HG02981 (cell line): ENCODE measurements at regions not wholly inside any gene's neighbourhood (a gene's known extent, or its start where the extent isn't known, plus 50 kb on each side); places are given as distances from the start of the nearest gene placed in this dataset.
"Not testable (repeated sequence)": the region's sequence is repeated elsewhere in the genome, so short reads cannot be mapped to it uniquely, and the experiment has no call there.

Experiments
- ATAC-seq: cut with Tn5 transposase; IDR thresholded peaks from one replicate; pipeline ENCODE4 v1.9.1; 2021; ENCODE audit warnings: mild to moderate bottlenecking, moderate library complexity; ENCODE audit not compliant: unreplicated experiment

DNA sequence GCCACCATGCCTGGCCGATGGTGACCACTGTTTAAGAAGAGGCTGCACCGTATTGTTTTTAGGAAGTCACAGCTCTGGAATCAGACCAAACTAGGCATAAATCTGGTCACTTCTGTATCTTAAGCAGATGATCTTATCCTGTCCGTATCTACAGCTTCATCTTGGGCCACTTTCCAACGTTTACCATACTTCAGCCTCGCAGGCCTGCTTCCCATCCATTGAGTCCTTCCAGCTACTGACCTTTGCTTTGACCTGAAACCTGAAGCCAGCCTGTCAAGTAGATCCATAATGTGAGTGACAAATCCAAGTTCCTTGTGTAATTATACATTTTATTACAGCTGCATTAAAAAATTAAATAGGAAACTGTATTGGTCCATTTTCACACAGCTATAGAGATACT lies 1033.0 kb downstream of the CDH11 start:
- no peak for ATAC-seq

DNA sequence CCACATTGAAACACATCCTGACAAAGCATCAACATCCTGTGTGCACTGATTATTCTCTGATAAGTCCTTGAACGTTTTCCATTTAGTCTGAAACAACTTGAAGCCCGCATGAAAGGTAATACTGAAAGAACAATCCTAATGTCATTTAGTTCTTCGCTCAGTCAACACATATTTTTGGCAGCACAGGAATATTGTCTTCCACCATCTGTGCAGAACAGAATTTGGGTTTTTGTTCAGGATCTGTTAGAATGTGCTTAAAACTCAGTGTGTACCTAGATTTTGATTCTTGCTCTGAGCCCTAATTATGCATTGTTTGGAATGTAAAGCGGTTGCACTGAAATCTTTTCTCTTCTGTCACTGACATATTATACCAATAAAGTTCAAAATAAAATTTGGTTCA lies 1036.6 kb downstream of the CDH11 start:
- ATAC-seq: no peak

GRCh38 chr16:64084706-64085105 lies 1037.2 kb downstream of the CDH11 start:
- no peak for ATAC-seq

GRCh38 chr16:64083428-64084129 lies 1038.3 kb downstream of the CDH11 start:
- ATAC-seq: no peak

DNA sequence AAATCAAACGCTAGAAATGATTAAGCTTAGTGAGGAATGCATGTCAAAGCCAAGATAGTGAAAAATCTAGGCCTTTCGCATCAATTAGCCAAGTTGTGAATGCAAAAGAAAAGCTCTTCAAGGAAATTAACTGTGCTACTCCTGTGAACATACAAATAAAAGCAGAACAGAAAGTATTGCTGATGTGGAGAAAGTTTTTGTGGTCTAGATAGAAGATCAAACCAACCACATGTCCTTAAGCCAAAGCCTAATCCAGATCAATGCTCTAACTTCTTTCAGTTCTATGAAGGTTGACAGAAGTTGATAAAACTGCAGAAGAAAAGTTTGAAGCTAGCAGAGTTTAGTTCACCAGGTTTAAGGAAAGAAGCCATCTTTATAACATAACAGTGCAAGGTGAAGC lies 1044.6 kb downstream of the CDH11 start:
- ATAC-seq: no peak

DNA sequence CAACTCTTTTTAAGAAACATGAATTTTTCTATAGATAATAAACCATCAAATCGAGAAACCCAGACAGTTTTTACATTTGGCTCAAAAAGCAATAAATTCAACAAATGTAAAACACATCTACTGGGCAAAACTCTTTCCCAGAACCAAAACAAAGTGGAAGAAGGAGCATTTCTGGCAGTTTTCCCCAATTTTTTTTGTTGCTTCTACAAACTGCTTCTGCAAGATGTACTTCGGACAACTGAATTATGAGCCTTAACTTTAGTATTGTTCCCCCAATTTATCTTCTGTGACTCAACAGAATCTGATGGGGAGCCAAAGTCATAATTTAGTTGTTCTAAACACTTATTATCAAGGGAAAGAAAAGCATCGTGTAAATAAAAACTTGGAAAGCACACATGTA lies 1047.2 kb downstream of the CDH11 start:
- ATAC-seq: no peak

- ATAC-seq: not testable (repeated sequence)
Observed at GRCh38 chr16:64072131-64072730, 1049.6 kb downstream of the CDH11 start.

DNA sequence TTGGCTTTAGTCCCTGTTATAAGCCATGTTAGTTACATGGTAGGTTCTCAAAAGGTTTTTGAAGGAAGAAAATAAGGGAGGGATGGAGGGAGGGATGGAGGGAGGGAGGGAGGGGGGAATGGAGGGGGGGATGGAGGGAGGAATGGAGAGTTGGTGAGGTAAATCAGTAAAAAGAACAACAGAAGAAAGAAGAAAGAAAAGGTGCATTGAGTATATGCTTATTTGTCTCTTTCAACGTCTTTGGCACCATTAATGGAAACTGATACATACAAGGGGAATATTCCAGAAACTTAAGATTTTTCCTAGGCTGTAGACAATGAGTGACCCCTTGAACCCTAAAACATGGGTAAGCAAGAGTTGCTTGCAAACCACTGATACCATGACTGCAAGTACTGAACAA lies 1056.3 kb downstream of the CDH11 start:
- ATAC-seq: no peak

DNA sequence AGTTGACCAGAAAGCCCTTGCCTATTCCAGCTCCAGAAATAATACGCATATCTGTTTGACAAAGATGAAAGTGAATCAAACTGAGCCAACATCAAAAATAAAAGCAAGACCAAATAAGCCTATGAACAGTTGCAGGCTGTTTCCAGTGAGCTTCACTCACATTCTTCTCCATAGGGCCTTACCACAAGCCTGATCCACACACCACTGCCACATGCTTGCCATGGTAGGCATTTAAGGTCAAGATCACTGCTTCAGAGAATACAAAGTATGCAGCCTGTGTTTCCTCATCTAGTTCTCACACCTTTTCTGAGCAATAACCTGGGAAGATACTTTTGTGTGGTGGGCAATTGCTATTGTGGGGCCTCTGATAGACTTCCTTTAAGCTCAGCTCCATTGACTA lies 1060.2 kb downstream of the CDH11 start:
- ATAC-seq: no peak

DNA sequence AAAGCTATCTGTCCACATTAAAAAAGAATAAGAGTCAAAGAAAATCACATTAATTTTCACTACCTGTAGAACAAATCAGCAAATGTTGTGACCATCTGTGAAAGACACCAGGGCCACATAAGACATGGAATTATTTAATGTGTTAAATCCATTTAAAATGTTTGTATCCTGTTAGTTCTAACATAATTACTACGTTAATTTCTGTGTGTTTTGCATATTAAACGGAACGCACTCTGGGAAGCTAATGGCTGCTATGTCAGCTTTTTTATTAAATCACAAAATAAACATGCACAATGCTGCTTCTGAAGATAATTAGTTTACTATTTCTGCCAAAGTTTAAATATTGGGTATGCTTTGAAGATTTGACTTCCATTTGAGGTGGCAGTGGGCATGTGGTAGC lies 1061.2 kb downstream of the CDH11 start:
- no peak for ATAC-seq

- ATAC-seq: no peak
Observed at GRCh38 chr16:64058685-64059084, 1063.2 kb downstream of the CDH11 start.

DNA sequence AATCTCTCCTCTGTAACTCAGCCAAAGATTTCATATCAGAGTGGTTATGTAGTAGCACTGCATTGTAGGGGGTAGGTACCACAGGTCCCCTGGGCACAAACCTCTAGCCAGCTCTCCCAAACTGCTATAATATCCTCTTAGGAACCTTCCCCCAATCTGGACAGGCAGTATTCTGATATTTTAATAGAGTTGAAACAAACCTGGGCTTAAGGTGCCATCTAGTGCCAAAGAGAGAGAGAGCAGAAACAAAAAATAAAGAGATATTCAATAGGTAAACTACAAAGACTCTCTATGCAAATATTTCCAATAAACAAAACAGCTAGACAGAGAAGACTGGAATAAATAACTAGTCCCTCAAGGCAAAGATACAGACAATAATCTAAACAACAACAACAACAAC lies 1070.0 kb downstream of the CDH11 start:
- no peak for ATAC-seq

GRCh38 chr16:64047878-64048277 lies 1074.0 kb downstream of the CDH11 start:
- no peak for ATAC-seq

DNA sequence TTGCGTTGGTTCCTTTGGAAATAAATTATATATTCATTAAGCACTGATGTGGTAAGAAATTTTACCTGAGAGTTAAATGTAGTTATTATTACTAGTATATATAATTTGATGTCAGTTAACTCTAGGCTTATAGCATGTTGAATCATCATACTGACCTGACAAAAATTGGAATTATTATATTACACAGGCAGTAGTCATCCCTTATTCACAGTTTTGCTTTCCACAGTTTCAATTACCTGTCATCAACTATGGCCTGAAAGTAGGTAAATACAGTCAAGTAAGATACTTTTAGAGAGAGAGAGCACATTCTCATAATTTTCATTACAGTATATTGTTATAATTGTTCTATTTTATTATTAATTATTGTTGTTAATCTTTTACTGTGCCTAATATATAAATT lies 1074.7 kb downstream of the CDH11 start:
- no peak for ATAC-seq

DNA sequence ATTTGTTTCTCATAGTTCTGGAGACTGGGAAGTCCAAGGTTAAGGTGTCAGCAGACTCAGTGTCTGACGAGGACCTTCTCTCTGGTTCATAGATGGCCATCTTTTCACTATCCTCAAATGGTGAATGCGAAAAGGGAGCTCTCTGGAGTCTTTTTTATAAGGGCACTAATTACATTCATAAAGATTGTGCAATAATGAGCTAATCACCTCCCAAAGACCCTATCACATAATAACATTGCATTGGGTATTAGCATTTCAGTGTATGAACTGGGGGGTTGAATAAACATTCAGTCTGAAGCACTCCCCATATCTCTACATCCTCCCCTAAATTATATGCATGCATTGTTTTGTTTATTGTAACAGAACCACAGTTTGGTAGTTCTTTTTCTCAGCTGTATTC lies 1086.5 kb downstream of the CDH11 start:
- ATAC-seq: no peak

GRCh38 chr16:64019339-64019738 lies 1102.5 kb downstream of the CDH11 start:
- ATAC-seq: no peak

- no peak for ATAC-seq
Observed at GRCh38 chr16:64017796-64018195, 1104.1 kb downstream of the CDH11 start.

GRCh38 chr16:64013856-64014255 lies 1108.0 kb downstream of the CDH11 start:
- ATAC-seq: no peak

- ATAC-seq: no peak
Observed at GRCh38 chr16:64012166-64012565, 1109.7 kb downstream of the CDH11 start.

DNA sequence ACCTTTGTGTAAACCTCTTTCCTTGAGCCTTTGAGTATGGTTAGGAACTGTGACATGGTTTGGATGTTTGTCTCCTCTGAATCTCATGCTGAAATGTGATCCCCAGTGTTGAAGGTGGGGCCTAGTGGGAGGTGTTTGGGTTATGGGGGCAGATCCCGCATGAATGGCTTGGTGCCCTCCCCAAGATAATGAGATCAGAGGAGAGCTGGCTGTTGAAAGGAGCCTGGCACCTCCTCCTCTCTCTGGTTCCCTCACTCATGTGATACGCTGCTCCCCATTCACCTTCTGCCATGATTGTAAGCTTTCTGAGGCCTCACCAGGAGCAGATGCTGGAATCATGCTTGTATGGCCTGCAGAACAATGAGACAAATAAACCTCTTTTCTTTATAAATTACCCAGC lies 1110.2 kb downstream of the CDH11 start:
- no peak for ATAC-seq

DNA sequence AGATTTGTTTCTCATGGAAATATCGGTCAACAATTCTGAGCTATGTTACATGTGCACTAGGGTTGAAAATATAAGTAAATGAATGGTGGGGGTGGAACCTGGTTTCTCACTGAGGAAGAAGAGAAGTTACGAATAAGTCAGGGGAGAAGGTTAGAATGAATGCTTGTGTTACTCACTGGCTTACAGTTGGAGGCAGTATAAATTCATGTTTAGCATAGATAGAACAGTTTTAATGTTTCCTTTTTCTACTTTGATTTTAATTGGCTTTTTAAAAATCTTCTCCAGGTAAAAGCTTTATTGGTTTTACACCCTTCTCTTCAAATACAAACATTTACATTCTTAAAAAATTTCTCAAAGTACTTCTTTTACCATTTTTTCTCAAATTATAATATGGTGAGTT lies 1113.7 kb downstream of the CDH11 start:
- no peak for ATAC-seq

DNA sequence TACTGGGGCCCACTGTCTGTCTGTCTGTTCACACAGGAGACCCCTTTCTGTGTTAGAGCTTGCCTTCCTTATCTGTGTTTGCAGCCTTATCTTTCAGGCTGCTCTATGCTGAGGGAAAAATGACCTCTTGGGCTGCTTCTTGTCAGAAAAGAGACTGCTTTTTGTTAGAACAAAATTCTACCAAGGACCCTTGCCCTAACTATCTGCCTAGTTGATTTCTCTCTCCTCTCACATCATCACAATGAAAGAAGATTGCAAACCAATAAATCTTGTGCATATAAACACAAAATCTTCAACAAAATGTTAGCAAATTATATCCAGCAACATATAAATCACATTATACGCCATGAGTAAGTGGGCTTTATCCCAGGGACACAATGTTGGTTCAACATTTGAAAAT lies 1117.7 kb downstream of the CDH11 start:
- no peak for ATAC-seq

DNA sequence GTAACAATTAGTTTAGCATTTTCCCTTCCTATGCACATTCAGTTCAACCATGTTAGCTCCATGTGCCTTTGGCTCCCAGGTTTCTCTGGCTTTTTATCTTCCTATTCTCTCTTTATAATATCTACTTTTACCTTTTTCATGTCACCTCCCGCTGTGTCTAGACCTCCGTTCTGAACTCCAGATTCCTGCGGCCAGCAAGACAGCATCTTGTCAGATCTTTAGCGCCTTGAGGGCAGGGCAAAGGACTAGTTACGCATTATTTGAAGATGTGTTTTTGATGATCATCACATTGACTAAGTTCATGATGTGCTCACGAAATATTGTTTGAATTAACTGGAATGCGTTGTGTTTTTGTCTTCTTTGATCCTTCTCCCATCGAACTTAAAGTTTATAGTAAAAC lies 1126.8 kb downstream of the CDH11 start:
- ATAC-seq: no peak
